ENCODE measurements at regions not wholly inside any gene's neighbourhood (a gene's known extent, or its start where the extent isn't known, plus 50 kb on each side); places are given as distances from the start of the nearest gene placed in this dataset.
"Not testable (repeated sequence)": the region's sequence is repeated elsewhere in the genome, so short reads cannot be mapped to it uniquely, and the experiment has no call there.

DNA sequence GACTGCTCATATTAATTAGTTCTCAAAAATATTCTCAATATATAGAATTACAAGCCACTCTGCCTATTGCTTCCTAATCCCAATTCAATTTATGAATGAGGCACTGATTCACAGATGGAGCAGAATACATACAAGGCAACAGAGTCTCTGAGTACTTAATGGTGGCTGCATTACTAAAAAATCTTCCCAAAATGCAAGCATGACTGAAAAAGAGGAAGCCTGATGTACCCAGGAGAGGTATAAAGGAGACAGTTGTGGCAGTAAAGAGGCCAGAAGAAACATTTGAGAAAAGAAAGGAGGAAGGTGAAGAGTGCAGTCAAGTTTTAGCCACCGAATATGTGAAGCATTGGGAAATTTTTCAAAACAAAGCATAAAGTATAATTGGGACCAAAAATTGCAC, 163.2 kb upstream of the INTU start:
- no peak for TF ChIP-seq CTCF (IDR thresholded peaks at IDR 0.05; ENCODE audit: insufficient read depth, low read depth, low read length)
- no peak overlapping the region for H3K4me3 ChIP-seq (ENCODE audit: low read depth, low read length)
- no peak for DNase-seq (ENCODE audit: low read depth)

GRCh38 chr4:127469959-127470809, 162.6 kb upstream of the INTU start:
- DNase-seq (ENCODE audit: low read depth), result no peak
- no peak for TF ChIP-seq CTCF (IDR thresholded peaks at IDR 0.05; ENCODE audit: insufficient read depth, low read depth, low read length)
- no peak overlapping the region for H3K4me3 ChIP-seq (ENCODE audit: low read depth, low read length)

DNA sequence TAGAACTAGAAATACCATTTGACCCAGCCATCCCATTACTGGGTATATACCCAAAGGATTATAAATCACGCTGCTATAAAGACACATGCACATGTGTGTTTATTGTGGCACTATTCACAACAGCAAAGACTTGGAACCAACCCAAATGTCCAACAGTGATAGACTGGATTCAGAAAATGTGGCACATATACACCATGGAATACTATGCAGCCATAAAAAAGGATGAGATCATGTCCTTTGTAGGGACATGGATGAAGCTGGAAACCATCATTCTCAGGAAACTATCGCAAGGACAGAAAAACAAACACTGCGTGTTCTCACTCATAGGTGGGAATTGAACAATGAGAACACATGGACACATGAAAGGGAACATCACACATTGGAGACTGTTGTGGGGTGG, 154.5 kb upstream of the INTU start:
- H3K4me3 ChIP-seq (ENCODE audit: low read depth, low read length); DNase-seq (ENCODE audit: low read depth): not testable (repeated sequence)

- H3K4me3 ChIP-seq (ENCODE audit: low read depth, low read length), result no peak overlapping the region
- DNase-seq (ENCODE audit: low read depth), result peak; percentile 39
- TF ChIP-seq CTCF (IDR thresholded peaks at IDR 0.05; ENCODE audit: insufficient read depth, low read depth, low read length), result peak; percentile 47
Measured at GRCh38 chr4:127479031-127479622, 153.6 kb upstream of the INTU start.

DNA sequence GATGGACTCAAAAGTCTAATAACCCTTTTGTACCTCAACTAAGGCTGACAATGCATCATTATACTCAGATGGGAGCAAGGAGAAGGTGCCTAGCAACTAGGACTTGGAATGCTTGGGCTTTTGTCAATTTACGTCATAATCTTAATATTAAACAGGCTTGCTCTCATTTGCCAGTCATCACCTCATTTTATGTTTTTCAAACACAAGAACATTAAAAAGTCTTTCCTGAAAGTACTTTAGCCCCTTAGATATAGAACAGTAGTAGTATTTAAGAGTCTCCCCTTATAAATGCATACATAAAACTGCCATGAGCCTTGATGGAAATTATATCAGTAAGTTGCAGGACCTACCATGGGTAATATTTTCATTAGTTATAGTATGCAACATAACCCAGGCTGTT, 150.7 kb upstream of the INTU start:
- no peak overlapping the region for H3K4me3 ChIP-seq (ENCODE audit: low read depth, low read length)
- TF ChIP-seq CTCF (IDR thresholded peaks at IDR 0.05; ENCODE audit: insufficient read depth, low read depth, low read length), result no peak
- DNase-seq (ENCODE audit: low read depth), result no peak

GRCh38 chr4:127484117-127484516, 148.6 kb upstream of the INTU start:
- TF ChIP-seq CTCF (IDR thresholded peaks at IDR 0.05; ENCODE audit: insufficient read depth, low read depth, low read length), result no peak
- DNase-seq (ENCODE audit: low read depth), result no peak
- no peak overlapping the region for H3K4me3 ChIP-seq (ENCODE audit: low read depth, low read length)

- no peak for TF ChIP-seq CTCF (IDR thresholded peaks at IDR 0.05; ENCODE audit: insufficient read depth, low read depth, low read length)
- H3K4me3 ChIP-seq (ENCODE audit: low read depth, low read length), result no peak overlapping the region
- DNase-seq (ENCODE audit: low read depth), result no peak
Measured at GRCh38 chr4:127486248-127486647, 146.5 kb upstream of the INTU start.

Data from fibroblast of villous mesenchyme (primary cell).